NCI-H748 (cell line): ENCODE measurements at regions not wholly inside any gene's neighbourhood (a gene's known extent, or its start where the extent isn't known, plus 50 kb on each side); places are given as distances from the start of the nearest gene placed in this dataset.

Experiments
- DNase-seq: peaks from one replicate; lab custom pipeline; 2025; ENCODE audit not compliant: unreplicated experiment; lab: John Stamatoyannopoulos, UW

- DNase-seq: no peak
Observed at GRCh38 chr14:85106506-85106905, 423.4 kb upstream of the FLRT2 start.

- DNase-seq: no peak
Observed at GRCh38 chr14:85112762-85113161, 417.2 kb upstream of the FLRT2 start.

DNA sequence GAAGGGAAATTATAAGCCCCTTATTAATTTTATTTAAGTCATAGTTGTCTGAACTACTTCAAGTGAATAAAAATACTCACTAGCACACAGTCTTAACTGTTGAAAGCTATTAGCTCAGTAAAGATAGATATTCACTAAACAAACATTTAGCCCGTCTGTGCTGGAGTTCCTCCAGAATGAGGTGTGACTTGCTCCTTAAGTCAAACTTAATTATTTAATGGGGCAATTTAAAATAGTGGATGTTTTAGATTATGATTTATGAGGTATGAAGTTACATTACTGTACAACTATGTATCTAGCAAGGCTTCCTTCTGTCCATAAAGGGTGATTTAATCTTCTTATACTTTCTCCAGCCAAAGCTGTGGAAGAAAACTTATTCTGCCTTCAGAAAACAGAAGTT, 414.0 kb upstream of the FLRT2 start:
- no peak for DNase-seq

DNA sequence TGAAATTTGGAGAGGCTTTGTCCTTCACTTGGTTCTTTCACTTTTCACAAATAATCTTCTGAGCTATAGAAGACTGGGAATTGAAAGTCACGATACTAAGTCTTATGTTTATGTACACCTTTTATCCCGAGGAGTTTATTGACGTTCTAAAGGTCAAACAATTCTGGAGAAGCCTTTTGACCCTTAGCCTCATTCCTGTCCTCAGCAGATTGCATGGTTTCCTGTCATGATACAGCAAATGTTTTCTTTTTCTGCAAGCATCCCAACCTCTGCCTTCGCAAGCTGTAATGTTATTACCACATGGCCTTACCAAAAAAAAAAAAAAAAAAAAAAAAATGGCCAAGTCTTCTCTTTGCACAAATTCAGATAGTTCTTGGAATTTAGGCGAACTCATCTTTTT, 411.7 kb upstream of the FLRT2 start:
- DNase-seq: no peak

- peak; percentile 65 for DNase-seq
Observed at GRCh38 chr14:85122690-85123089, 407.3 kb upstream of the FLRT2 start.

DNA sequence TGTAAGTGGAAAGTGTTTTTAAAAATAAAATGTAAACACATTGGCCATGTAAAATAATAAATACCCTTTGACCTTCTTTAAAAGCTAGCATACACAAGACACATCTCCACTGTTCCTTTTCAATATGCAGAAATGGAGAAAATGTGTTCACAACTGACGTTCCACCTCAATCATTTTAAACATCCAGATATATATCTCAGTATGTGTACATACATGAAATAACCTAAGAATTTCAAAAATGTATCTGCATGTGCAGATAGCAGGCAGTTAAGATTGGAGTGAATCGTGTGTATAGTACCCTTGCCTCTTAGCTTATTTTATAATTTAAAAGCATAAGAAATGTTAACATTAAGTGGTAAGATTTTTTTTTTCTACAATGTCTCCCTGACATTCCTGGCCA, 406.2 kb upstream of the FLRT2 start:
- DNase-seq: no peak

- DNase-seq: no peak
Observed at GRCh38 chr14:85124631-85125290, 405.2 kb upstream of the FLRT2 start.

DNA sequence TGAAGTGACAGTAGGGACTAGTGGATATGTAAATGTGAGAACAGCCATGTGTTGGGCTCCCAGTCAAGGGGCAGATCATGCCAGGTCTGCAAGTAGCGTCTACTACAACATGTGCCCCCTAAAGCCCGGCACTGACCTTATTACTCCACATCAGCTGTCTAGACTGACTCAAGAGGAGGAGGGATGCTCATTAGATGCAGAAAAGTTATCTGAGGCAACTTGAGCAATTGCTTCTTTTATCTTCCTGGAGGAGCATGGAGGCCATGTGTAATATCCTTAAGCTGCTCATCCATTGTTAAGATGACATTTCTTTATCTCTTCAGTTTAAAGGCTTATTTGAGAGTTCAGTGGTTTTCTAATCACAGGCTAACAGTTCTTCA, 404.7 kb upstream of the FLRT2 start:
- no peak for DNase-seq

DNA sequence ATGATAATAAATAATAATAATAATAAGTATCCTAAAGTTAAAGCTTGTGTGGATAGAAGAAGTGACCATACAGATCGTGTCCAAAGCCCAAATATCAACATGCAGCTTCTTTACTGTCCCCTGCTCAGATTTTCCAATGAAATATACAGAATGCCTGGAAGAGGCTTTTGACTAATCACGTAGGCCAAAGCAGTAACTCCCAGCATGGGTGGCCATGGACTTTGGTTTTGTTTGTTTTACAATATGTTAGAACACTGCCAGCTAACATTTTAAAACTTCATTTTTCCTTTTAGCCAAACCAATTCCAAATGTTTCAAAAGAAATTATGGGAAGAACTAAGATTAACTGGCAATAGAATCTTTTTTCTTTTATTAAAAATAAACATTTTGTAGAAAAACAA, 400.0 kb upstream of the FLRT2 start:
- no peak for DNase-seq

DNA sequence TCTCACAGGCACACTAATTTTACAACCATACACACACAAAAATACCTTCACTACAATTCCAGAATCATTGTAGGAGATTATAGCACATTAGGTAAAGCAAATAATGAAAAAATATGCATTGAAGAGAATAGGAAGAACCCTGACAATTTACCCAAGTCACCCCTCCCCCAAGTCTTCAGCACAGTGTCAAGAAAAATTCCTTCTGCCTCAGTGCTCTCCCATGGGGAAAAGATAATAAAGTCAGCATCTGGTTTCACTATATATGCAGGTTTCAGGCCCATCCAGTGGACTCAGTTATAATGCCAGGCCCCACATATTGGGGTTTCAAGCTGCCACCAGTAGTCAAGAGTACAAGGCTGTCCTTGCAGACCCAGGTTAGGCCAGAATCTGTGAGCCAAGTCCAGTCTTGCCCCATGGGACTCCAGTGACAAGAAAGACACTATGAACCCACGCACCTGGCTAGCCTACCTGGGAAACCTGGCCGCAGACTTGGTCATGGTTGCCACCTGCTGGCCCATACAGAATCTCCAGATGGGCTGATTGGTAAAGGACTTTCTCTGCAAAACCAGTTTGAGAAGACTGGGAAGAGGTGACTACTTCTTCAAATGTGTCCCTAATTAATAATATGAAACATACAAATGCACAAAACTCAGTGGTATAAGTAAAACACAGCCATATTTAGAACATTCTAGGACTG, 398.6 kb upstream of the FLRT2 start:
- peak; percentile 78 for DNase-seq

DNA sequence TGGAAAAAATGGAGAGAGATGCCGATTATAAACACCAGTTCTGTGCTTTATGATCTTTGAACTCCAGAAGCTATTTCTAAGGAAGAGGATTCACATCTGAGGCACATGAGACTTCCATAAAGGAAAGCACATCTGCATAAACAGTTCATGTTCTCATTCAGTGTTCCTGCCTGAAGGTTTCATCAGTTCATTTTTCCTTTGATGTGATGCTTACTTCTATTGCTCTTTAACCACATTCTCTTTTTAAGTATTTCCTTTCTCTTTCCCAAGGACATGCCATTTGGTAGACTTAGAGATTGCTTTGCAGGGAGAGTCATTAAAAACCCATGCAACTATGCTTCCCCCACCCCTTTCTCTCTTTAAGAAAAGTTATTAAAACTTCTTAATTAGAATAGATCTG, 387.0 kb upstream of the FLRT2 start:
- no peak for DNase-seq

- no peak for DNase-seq
Observed at GRCh38 chr14:85146779-85147178, 383.2 kb upstream of the FLRT2 start.

GRCh38 chr14:85150166-85150565, 379.8 kb upstream of the FLRT2 start:
- DNase-seq: no peak

- DNase-seq: no peak
Observed at GRCh38 chr14:85154714-85155113, 375.2 kb upstream of the FLRT2 start.

DNA sequence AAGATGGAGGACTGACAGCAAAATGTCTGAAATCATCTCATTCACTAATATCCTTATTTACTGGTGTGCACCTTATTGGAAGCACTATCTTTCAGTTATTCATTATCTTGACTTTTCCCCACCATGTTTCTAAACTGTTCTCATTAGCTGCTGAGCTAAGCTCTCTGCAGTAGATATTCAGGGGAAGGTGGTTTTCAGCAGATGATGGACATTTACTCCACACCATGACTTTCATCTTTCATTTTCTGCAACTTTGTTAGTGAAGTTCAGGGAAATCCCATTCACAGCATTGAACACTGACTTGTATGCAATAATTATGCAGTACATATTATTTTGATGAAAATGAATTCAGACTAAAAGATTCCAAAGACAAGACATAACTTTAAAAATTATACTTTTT, 373.6 kb upstream of the FLRT2 start:
- DNase-seq: no peak

GRCh38 chr14:85159726-85160125, 370.2 kb upstream of the FLRT2 start:
- DNase-seq: no peak

- no peak for DNase-seq
Observed at GRCh38 chr14:85165094-85165493, 364.9 kb upstream of the FLRT2 start.

- no peak for DNase-seq
Observed at GRCh38 chr14:85169381-85169780, 360.6 kb upstream of the FLRT2 start.

DNA sequence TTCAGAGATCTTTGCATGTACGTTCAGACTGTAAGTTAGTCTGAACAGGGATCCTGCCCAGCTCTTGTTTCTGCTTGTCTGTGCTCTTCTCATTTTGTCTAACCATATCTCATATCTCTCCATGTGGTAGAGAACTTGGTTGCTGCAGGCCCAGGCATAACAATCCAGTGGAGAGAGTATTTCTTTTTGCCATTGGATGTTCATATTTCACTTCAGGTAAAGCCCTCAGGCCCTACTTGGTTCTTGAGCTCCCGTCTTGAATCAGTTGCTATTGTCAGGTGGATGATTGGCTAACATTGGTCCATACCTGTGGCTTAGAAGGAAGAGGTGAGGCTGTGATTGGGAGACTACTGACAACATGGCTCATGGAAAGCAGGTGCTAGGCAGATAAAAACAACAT, 357.7 kb upstream of the FLRT2 start:
- no peak for DNase-seq

- no peak for DNase-seq
Observed at GRCh38 chr14:85172889-85173477, 357.0 kb upstream of the FLRT2 start.

DNA sequence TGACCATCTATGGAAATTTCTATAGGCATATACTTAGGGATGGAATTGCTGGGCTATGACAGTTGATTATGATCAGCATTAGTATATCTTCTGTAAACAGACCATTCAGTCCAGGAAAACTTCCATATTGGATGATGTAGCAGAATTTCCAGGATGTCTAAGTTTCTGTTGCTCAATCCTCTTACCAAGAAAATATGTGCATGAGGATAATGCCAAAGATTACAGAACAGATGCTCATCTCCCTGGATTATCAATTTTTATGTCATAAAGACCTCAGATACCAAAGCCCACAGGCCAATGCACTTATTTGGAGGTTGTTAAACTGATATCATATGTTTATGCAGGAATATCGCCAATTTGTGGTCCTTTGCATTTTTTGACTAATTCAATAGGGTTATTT, 354.4 kb upstream of the FLRT2 start:
- DNase-seq: no peak

GRCh38 chr14:85178864-85179263, 351.1 kb upstream of the FLRT2 start:
- DNase-seq: peak; percentile 63

DNA sequence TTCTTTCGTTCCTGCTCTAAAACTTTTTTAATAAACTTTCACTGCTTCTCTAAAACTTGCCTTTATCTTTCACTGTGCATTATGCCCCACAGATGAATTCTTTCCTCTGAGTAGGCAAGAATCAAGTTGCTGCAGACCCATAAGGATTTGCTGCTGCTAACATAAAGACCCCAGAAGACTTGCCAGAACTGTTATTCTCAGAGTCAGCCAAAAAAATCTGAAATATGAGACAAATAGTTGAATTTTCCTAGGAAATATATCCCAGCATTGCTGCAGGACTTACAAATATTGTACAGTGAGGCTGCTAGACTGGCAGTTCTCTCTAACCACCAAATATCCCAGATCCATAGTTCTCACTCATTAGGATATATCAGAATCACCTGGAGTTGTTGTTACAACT, 349.1 kb upstream of the FLRT2 start:
- no peak for DNase-seq
